ENCODE measurements at regions not wholly inside any gene's neighbourhood (a gene's known extent, or its start where the extent isn't known, plus 50 kb on each side); places are given as distances from the start of the nearest gene placed in this dataset.

- Histone ChIP-seq H3K14ac (ENCODE audit: insufficient read depth, low read length) (no peak overlapping the region), H3K27ac (ENCODE audit: insufficient read length, low read depth, low read length) (no peak overlapping the region), H4K5ac (ENCODE audit: insufficient read length, low read depth, low read length) (no peak overlapping the region), H4K20me1 (ENCODE audit: control insufficient read depth, insufficient read depth, insufficient read length) (no peaks in the 10 kb centered on the region), H3K18ac (ENCODE audit: insufficient read length, low read depth, low read length) (no peak overlapping the region), H2BK15ac (ENCODE audit: low read depth, low read length) (no peak overlapping the region), H3K4me2 (ENCODE audit: insufficient read depth, insufficient read length, low read length) (no peak overlapping the region), H3K23me2 (ENCODE audit: insufficient read length, low read depth, low read length, poor library complexity, severe bottlenecking) (no peaks in the 10 kb centered on the region), H3K9me3 (ENCODE audit: control insufficient read depth, low read depth, low read length) (no peaks in the 10 kb centered on the region), H3T11ph (ENCODE audit: low read length) (no peak overlapping the region), H3K79me1 (ENCODE audit: insufficient read depth, low read depth, low read length, poor library complexity, severe bottlenecking) (no peaks in the 10 kb centered on the region), H2BK120ac (ENCODE audit: low read depth, low read length, poor library complexity, severe bottlenecking) (no peak overlapping the region), H3K56ac (ENCODE audit: insufficient read length, low read depth, low read length) (no peak overlapping the region), H3K9ac (ENCODE audit: extremely low read depth, insufficient read length, low read length) (no peak overlapping the region), H2BK12ac (ENCODE audit: insufficient read length, low read depth, low read length) (no peak overlapping the region), H2AFZ (ENCODE audit: low read length) (no peak overlapping the region), H3K23ac (ENCODE audit: insufficient read length, low read depth, low read length) (no peak overlapping the region), H3K4me1 (ENCODE audit: insufficient read depth, low read length) (0 out of 2 replicates have a peak, but pooled peaks cover 2% of the 10 kb centered on the region), H2BK5ac (ENCODE audit: insufficient read length, low read length) (no peak overlapping the region), H3K27me3 (ENCODE audit: insufficient read depth, low read length) (no peaks in the 10 kb centered on the region), H4K8ac (replicated peaks; ENCODE audit: insufficient read length, low read depth, low read length) (no peak overlapping the region), H3K79me2 (ENCODE audit: insufficient read depth, low read length) (no peaks in the 10 kb centered on the region), H3K4ac (ENCODE audit: low read depth, low read length) (no peak overlapping the region), H4K91ac (ENCODE audit: insufficient read length, low read depth, low read length) (no peak overlapping the region), H2BK20ac (ENCODE audit: low read depth, low read length, poor library complexity, severe bottlenecking) (no peak overlapping the region), H2AK5ac (ENCODE audit: insufficient read length, low read length) (no peak overlapping the region)
- Mint-ChIP-seq H3K27ac (peak overlapping the region in 1 of 3 experiments; percentile 88; a peak in 3 of 7 replicates), H3K4me3 (no peak overlapping the region), H3K36me3 (ENCODE audit: insufficient read depth in 1 of 3, low read depth in 3 of 3) (no peaks in the 10 kb centered on the region), H3K9me3 (no peaks in the 10 kb centered on the region), H3K27me3 (ENCODE audit: low read depth) (no peaks in the 10 kb centered on the region), H3K4me1 (peaks cover 7 to 23% of the 10 kb centered on the region in 2 experiments; a peak in 3 of 4 replicates)
- no peak for DNase-seq
- TF ChIP-seq CTCF (conservative IDR thresholded peaks at IDR 0.05), result no peak
- no CpG with 5 or more reads among the region's 1 CpG for WGBS (ENCODE audit: extremely low coverage, insufficient read length, low lambda C conversion rate)
Observed at GRCh38 chr12:64931981-64932380, 107.5 kb downstream of the TBC1D30 start.
